ENCODE measurements at regions not wholly inside any gene's neighbourhood (a gene's known extent, or its start where the extent isn't known, plus 50 kb on each side); places are given as distances from the start of the nearest gene placed in this dataset.

GRCh38 chr5:36414869-36415282, 113.2 kb upstream of the RANBP3L start:
- no peaks in the 10 kb centered on the region for H3K4me1 ChIP-seq
- intact Hi-C loops (cut with DNase I), result loop anchor here (5.0 kb wide), 2 partner anchors 92 to 277 kb away; no protein-coding TSS in a partner anchor

GRCh38 chr5:36416605-36417004, 114.9 kb upstream of the RANBP3L start:
- no peak overlapping the region for H3K27ac ChIP-seq
- no peaks in the 10 kb centered on the region for H3K9me3 ChIP-seq
- DNase-seq, result no peak
- H3K4me3 ChIP-seq (replicated peaks in 1 of 3), result no peak overlapping the region
- TF ChIP-seq POLR2A (IDR thresholded peaks at IDR 0.05), result no peak
- TF ChIP-seq CTCF (IDR thresholded peaks at IDR 0.05), result no peak
- H3K4me1 ChIP-seq, result no peaks in the 10 kb centered on the region
- H3K36me3 ChIP-seq, result no peaks in the 10 kb centered on the region
- H3K27me3 ChIP-seq, result no peaks in the 10 kb centered on the region
- intact Hi-C loops (cut with DNase I), result loop anchor here (5.0 kb wide), 2 partner anchors 91 to 276 kb away; no protein-coding TSS in a partner anchor

More at GRCh38 chr5:36414869-36415282, 113.2 kb upstream of the RANBP3L start:
- no peak for DNase-seq
- 28 to 33% methylated on average over 3 of the region's 3 CpGs for WGBS, 2 donors
- no peaks in the 10 kb centered on the region for H3K27me3 ChIP-seq
- H3K27ac ChIP-seq, result no peak overlapping the region
- H3K36me3 ChIP-seq, result no peaks in the 10 kb centered on the region
- TF ChIP-seq CTCF (IDR thresholded peaks at IDR 0.05), result peak in 4 of 6 experiments; percentile 6 to 75 (median 62)
- no peak for TF ChIP-seq POLR2A (IDR thresholded peaks at IDR 0.05)
- H3K4me3 ChIP-seq (replicated peaks in 1 of 3), result no peak overlapping the region
- H3K9me3 ChIP-seq, result no peaks in the 10 kb centered on the region

GRCh38 chr5:36417221-36417620, 115.5 kb upstream of the RANBP3L start:
- H3K27me3 ChIP-seq, result no peaks in the 10 kb centered on the region
- intact Hi-C loops (cut with DNase I), result loop anchor here (5.0 kb wide), 2 partner anchors 90 to 275 kb away; no protein-coding TSS in a partner anchor
- no peak for DNase-seq
- no peak overlapping the region for H3K27ac ChIP-seq
- TF ChIP-seq CTCF (IDR thresholded peaks at IDR 0.05) (no peak), POLR2A (IDR thresholded peaks at IDR 0.05) (no peak)
- no peaks in the 10 kb centered on the region for H3K4me1 ChIP-seq
- no peaks in the 10 kb centered on the region for H3K9me3 ChIP-seq
- no peaks in the 10 kb centered on the region for H3K36me3 ChIP-seq
- 78 to 82% methylated on average over 3 of the region's 3 CpGs for WGBS, 2 donors
- H3K4me3 ChIP-seq (replicated peaks in 1 of 3), result no peak overlapping the region

GRCh38 chr5:36417668-36418067, 116.0 kb upstream of the RANBP3L start:
- no peak overlapping the region for H3K27ac ChIP-seq
- no peak for DNase-seq
- H3K4me1 ChIP-seq, result no peaks in the 10 kb centered on the region
- H3K36me3 ChIP-seq, result no peaks in the 10 kb centered on the region
- WGBS, 2 donors, result 81 to 86% methylated on average over 4 of the region's 4 CpGs
- TF ChIP-seq POLR2A (IDR thresholded peaks at IDR 0.05) (no peak), CTCF (IDR thresholded peaks at IDR 0.05) (no peak)
- intact Hi-C loops (cut with DNase I), result loop anchor here (5.0 kb wide), 2 partner anchors 90 to 275 kb away; no protein-coding TSS in a partner anchor
- H3K9me3 ChIP-seq, result no peaks in the 10 kb centered on the region
- no peaks in the 10 kb centered on the region for H3K27me3 ChIP-seq
- no peak overlapping the region for H3K4me3 ChIP-seq (replicated peaks in 1 of 3)

GRCh38 chr5:36418152-36418979, 116.7 kb upstream of the RANBP3L start:
- no peak for DNase-seq
- Histone ChIP-seq H3K27ac (no peak overlapping the region), H3K4me1 (no peaks in the 10 kb centered on the region), H3K36me3 (no peaks in the 10 kb centered on the region), H3K9me3 (no peaks in the 10 kb centered on the region), H3K4me3 (replicated peaks in 1 of 3) (no peak overlapping the region), H3K27me3 (no peaks in the 10 kb centered on the region)
- intact Hi-C loops (cut with DNase I), result loop anchor here (5.0 kb wide), 2 partner anchors 89 to 274 kb away; no protein-coding TSS in a partner anchor
- WGBS, 2 donors, result 86 to 89% methylated on average over 6 of the region's 6 CpGs
- TF ChIP-seq CTCF (IDR thresholded peaks at IDR 0.05) (no peak), POLR2A (IDR thresholded peaks at IDR 0.05) (no peak)

Data from thyroid gland (tissue), 4 donors.